ENCODE measurements at regions not wholly inside any gene's neighbourhood (a gene's known extent, or its start where the extent isn't known, plus 50 kb on each side); places are given as distances from the start of the nearest gene placed in this dataset.

- no peaks in the 10 kb centered on the region for H3K27me3 ChIP-seq (ENCODE audit: insufficient read depth, low read depth)
- no peaks in the 10 kb centered on the region for H4K20me1 ChIP-seq (ENCODE audit: insufficient read depth)
- no peak overlapping the region for H3K4me3 ChIP-seq (IDR thresholded peaks at IDR 0.05; ENCODE audit: insufficient read depth, low read depth, low read length)
- no peaks in the 10 kb centered on the region for H3K36me3 ChIP-seq (ENCODE audit: insufficient read depth)
- H2AFZ ChIP-seq (ENCODE audit: low read depth) = no peak overlapping the region
- H3K79me2 ChIP-seq (ENCODE audit: insufficient read depth, low read depth) = no peaks in the 10 kb centered on the region
- H3K4me2 ChIP-seq = no peak overlapping the region
- no peak for TF ChIP-seq CTCF (conservative IDR thresholded peaks at IDR 0.05; ENCODE audit: low read depth, low read length)
- no peak overlapping the region for H3K27ac ChIP-seq
- H3K4me1 ChIP-seq (ENCODE audit: low read depth, poor library complexity, severe bottlenecking) = no peaks in the 10 kb centered on the region
- no peak overlapping the region for H3K9ac ChIP-seq
Measured at GRCh38 chr20:59520814-59521213, 83.5 kb upstream of the PHACTR3 start.

- Histone ChIP-seq H3K27me3 (ENCODE audit: insufficient read depth, low read depth) (no peaks in the 10 kb centered on the region), H3K4me3 (IDR thresholded peaks at IDR 0.05; ENCODE audit: insufficient read depth, low read depth, low read length) (no peak overlapping the region), H3K36me3 (ENCODE audit: insufficient read depth) (no peaks in the 10 kb centered on the region), H3K27ac (no peak overlapping the region), H3K4me2 (no peak overlapping the region), H3K9ac (no peak overlapping the region), H3K4me1 (ENCODE audit: low read depth, poor library complexity, severe bottlenecking) (no peaks in the 10 kb centered on the region), H4K20me1 (ENCODE audit: insufficient read depth) (no peaks in the 10 kb centered on the region), H3K79me2 (ENCODE audit: insufficient read depth, low read depth) (no peaks in the 10 kb centered on the region), H2AFZ (ENCODE audit: low read depth) (0 out of 2 replicates have a peak overlapping the region, but pooled peaks have one; percentile 7)
- peak; percentile 89 for TF ChIP-seq CTCF (conservative IDR thresholded peaks at IDR 0.05; ENCODE audit: low read depth, low read length)
Measured at GRCh38 chr20:59525500-59526241, 78.7 kb upstream of the PHACTR3 start.

GRCh38 chr20:59526242-59527225, 77.8 kb upstream of the PHACTR3 start:
- no peaks in the 10 kb centered on the region for H3K27me3 ChIP-seq (ENCODE audit: insufficient read depth, low read depth)
- TF ChIP-seq CTCF (conservative IDR thresholded peaks at IDR 0.05; ENCODE audit: low read depth, low read length) = peak; percentile 51

GRCh38 chr20:59530782-59531181, 73.6 kb upstream of the PHACTR3 start:
- no peak overlapping the region for H3K4me2 ChIP-seq
- TF ChIP-seq CTCF (conservative IDR thresholded peaks at IDR 0.05; ENCODE audit: low read depth, low read length) = no peak
- H4K20me1 ChIP-seq (ENCODE audit: insufficient read depth) = no peaks in the 10 kb centered on the region
- no peak overlapping the region for H2AFZ ChIP-seq (ENCODE audit: low read depth)
- no peaks in the 10 kb centered on the region for H3K4me1 ChIP-seq (ENCODE audit: low read depth, poor library complexity, severe bottlenecking)
- H3K27ac ChIP-seq = no peak overlapping the region
- no peak overlapping the region for H3K9ac ChIP-seq
- no peaks in the 10 kb centered on the region for H3K36me3 ChIP-seq (ENCODE audit: insufficient read depth)
- H3K27me3 ChIP-seq (ENCODE audit: insufficient read depth, low read depth) = no peaks in the 10 kb centered on the region
- H3K79me2 ChIP-seq (ENCODE audit: insufficient read depth, low read depth) = no peaks in the 10 kb centered on the region
- H3K4me3 ChIP-seq (IDR thresholded peaks at IDR 0.05; ENCODE audit: insufficient read depth, low read depth, low read length) = no peak overlapping the region

More at GRCh38 chr20:59526242-59527225, 77.8 kb upstream of the PHACTR3 start:
- Histone ChIP-seq H3K79me2 (ENCODE audit: insufficient read depth, low read depth) (no peaks in the 10 kb centered on the region), H2AFZ (ENCODE audit: low read depth) (no peak overlapping the region), H3K36me3 (ENCODE audit: insufficient read depth) (no peaks in the 10 kb centered on the region), H3K4me3 (IDR thresholded peaks at IDR 0.05; ENCODE audit: insufficient read depth, low read depth, low read length) (no peak overlapping the region), H3K27ac (no peak overlapping the region), H3K9ac (no peak overlapping the region), H3K4me1 (ENCODE audit: low read depth, poor library complexity, severe bottlenecking) (no peaks in the 10 kb centered on the region), H4K20me1 (ENCODE audit: insufficient read depth) (no peaks in the 10 kb centered on the region), H3K4me2 (no peak overlapping the region)

All from KMS-11 (cell line).